ENCODE measurements at regions not wholly inside any gene's neighbourhood (a gene's known extent, or its start where the extent isn't known, plus 50 kb on each side); places are given as distances from the start of the nearest gene placed in this dataset.
"Not testable (repeated sequence)": the region's sequence is repeated elsewhere in the genome, so short reads cannot be mapped to it uniquely, and the experiment has no call there.

DNA sequence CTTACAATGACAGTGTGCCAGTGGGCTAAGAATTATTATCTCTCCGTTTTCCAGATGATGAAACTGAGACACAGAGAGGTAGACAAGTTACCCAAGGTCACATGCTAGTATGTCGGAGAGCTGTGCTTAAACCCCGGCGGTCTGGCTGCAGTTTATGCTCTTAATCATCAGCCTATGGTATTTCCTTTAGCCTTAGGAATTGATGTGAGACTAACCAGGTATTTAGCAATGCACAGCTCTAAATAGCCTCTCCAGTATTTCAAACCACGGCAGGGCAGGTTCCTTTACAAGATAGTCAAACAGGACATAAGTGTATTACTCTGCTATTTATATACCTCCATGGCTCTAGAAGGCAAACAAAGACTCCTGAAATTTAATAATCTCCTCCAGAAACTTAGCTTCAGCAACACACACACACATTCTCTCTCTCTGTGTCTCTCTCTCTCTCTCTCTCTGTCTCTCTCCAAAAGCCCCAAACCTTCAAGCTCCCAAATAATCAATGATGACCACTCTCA, 142.0 kb upstream of the ZNF217 start:
- Mint-ChIP-seq H3K27ac (no peak overlapping the region), H3K36me3 (ENCODE audit: insufficient read depth) (no peaks in the 10 kb centered on the region), H3K27me3 (no peaks in the 10 kb centered on the region), H3K4me1 (ENCODE audit: low read depth in 2 of 2) (peaks cover 20 to 22% of the 10 kb centered on the region in 2 donors), H3K4me3 (no peak overlapping the region), H3K9me3 (no peaks in the 10 kb centered on the region)
- ATAC-seq (replicated peaks): no peak
- no peak for DNase-seq

DNA sequence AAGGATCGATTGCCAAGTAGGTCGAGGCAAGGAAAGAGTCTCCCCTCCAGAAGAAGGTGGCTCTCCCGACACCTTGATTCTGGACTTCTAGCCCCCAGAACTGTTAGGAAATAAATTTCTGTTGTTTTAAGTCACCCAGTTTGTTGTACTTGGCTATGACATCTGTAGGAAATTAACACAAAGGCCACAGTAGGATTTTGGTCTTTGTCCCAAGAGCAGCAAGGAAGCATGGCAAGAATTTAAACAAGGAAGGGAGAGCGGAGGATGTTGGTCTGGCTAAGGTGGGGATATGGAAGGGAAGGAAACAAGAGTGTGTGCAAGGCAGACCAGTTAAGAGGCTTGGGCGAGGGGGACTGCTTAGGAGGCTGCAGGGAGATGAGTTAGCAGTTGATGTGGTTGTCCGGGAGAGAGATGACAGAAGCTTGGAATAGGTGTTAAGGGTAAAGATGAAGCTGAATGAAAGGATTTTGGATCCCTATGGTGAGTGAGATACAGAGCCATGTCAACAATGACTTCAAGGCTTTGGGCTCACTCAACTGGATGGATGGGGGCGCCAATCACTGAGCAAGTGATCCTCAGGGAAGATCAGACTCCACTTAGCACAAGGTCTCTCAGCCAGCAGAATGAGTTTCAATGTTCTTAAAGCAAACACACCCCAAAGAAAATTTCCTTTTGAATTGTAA, 140.5 kb upstream of the ZNF217 start:
- no peaks in the 10 kb centered on the region for H3K27me3 Mint-ChIP-seq
- H3K9me3 Mint-ChIP-seq: no peaks in the 10 kb centered on the region
- ATAC-seq (replicated peaks) (no peak), DNase-seq (no peak)
- no peak overlapping the region for H3K27ac Mint-ChIP-seq
- no peak overlapping the region for H3K4me3 Mint-ChIP-seq
- peaks cover 3% of the 10 kb centered on the region for H3K36me3 Mint-ChIP-seq (ENCODE audit: insufficient read depth)
- H3K4me1 Mint-ChIP-seq (ENCODE audit: low read depth in 2 of 2): peaks cover 15 to 18% of the 10 kb centered on the region in 2 donors

DNA sequence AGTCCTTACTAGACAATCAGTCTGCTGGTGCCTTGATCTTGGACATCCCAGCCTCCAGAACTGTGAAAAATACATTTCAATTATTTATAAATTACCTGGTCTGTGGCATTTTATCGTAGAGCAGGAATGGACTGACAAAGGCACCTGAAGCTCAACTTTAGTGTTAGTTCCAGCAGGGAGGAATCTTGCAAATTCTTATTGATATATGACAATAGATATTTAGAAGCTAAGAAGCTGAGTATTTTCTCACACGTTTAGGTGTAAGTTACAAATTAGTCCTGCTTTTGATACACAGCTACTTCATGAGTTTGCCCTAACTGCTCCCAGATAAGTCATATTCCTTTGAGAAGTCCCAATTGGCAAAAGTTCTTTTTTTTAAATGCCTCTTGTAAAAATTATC, 138.0 kb upstream of the ZNF217 start:
- DNase-seq: no peak
- H3K4me1 Mint-ChIP-seq (ENCODE audit: low read depth in 2 of 2): peaks cover 9 to 11% of the 10 kb centered on the region in 2 donors

DNA sequence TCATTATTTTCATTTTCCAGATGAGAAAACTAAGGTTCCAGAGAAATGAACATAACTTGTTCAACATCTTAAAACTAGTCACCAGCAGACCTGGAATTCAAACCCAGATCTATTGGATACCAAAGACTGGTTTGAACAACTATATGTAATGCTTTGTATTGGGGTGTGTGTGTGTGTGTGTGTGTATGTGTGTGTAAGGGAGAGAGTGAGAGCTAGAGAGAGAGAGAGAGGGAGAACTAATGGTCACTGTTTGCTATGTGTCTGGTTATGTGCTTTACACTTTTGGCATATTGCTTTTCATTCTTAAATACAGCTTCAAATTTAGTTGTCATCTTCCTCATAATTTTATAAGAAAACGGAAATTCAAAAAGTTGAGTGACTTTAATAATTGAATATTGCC, 134.7 kb upstream of the ZNF217 start:
- Mint-ChIP-seq H3K27me3 (no peaks in the 10 kb centered on the region), H3K4me1 (ENCODE audit: low read depth in 2 of 2) (peaks cover 4 to 5% of the 10 kb centered on the region in 2 donors), H3K27ac (peak overlapping the region in 1 of 2 donors; percentile 1), H3K9me3 (no peaks in the 10 kb centered on the region), H3K4me3 (no peak overlapping the region), H3K36me3 (ENCODE audit: insufficient read depth) (peaks cover 3% of the 10 kb centered on the region)
- ATAC-seq (replicated peaks): no peak
- no peak for DNase-seq

More for the DNA sequence above, 138.0 kb upstream of the ZNF217 start:
- Mint-ChIP-seq H3K9me3 (no peaks in the 10 kb centered on the region), H3K27me3 (no peaks in the 10 kb centered on the region), H3K4me3 (no peak overlapping the region), H3K36me3 (ENCODE audit: insufficient read depth) (peaks cover 3% of the 10 kb centered on the region), H3K27ac (no peak overlapping the region)
- no peak for ATAC-seq (replicated peaks)

DNA sequence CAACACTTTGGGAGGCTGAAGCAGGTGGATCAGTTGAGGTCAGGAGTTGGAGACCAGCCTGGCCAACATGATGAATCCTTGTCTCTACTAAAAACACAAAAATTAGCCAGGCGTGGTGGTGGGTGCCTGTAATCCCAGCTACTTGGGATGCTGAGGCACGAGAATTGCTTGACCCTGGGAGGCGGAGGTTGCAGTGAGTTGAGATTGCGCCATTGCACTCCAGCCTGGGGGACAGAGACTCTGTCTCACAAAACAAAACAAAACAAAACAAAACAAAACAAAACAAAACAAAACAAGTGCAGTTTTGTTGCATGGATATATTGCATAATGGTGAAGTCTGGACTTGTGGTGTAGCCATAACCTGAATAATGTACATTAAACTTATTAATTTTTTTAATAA, 133.6 kb upstream of the ZNF217 start:
- not testable (repeated sequence) for H3K4me3 Mint-ChIP-seq; ATAC-seq (replicated peaks); H3K9me3 Mint-ChIP-seq; H3K27me3 Mint-ChIP-seq; DNase-seq; H3K4me1 Mint-ChIP-seq (ENCODE audit: low read depth in 2 of 2); H3K36me3 Mint-ChIP-seq (ENCODE audit: insufficient read depth); H3K27ac Mint-ChIP-seq

DNA sequence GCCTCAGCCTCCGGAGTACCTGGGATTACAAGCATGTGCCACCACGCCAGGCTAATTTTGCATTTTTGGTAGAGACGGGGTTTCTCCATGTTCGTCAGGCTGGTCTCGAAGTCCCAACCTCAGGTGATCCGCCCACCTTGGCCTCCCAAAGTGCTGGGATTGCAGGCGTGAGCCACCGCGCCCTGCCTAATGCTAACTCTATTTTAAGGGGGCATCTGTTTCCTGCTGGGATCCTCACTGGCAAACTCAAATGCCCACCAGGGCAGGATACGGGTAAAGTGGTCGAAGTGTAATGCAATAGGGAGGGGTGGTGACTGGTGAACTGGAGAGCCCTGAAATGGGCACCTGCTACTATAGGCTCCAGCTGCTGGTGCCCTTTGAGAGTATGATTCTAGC, 131.9 kb upstream of the ZNF217 start:
- peaks cover 3% of the 10 kb centered on the region for H3K36me3 Mint-ChIP-seq (ENCODE audit: insufficient read depth)
- DNase-seq (no peak), ATAC-seq (replicated peaks) (no peak)
- H3K4me1 Mint-ChIP-seq (ENCODE audit: low read depth in 2 of 2): peaks cover 8 to 15% of the 10 kb centered on the region in 2 donors
- H3K4me3 Mint-ChIP-seq: no peak overlapping the region
- no peaks in the 10 kb centered on the region for H3K9me3 Mint-ChIP-seq
- no peaks in the 10 kb centered on the region for H3K27me3 Mint-ChIP-seq
- H3K27ac Mint-ChIP-seq: no peak overlapping the region

DNA sequence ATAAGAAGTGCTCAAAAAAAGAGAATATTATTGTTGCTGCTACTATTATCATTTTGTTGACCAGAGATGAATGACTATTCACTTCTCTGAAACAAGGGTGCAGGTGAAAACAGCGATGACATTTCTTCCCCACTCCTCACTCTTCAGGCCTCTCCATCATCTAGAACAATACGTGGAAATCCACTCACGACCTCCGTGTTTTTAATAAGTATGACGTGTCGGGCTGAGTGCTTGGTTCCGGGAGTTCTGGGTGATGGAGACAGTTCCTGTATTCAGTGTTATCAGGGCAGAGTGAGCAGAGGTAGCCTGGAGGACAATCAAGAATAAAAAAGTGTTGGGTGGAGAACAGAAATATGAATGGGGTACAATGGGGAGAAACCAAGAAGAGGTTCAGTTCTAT, 130.0 kb upstream of the ZNF217 start:
- no peak for DNase-seq
- H3K27ac Mint-ChIP-seq: peak overlapping the region in 1 of 2 donors; percentile 77

DNA sequence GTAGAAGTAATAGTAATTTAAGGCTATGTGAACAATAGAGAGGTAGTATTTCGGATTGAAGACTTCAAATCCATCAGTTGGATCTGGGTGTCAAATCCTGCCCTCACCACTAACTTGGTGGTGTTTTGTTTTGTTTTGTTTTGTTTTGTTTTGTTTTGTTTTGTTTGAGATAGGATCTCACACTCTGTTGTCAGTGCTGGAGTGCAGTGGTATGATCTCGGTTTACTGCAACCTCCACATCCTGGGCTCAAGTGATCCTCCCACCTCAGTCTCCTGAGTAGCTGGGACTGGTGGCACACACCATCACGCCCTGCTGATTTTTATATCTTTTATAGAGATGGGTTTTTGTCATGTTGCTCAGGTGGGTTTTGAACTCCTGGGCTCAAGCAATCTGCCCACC, 129.4 kb upstream of the ZNF217 start:
- Mint-ChIP-seq H3K36me3 (ENCODE audit: insufficient read depth) (no peaks in the 10 kb centered on the region), H3K9me3 (no peaks in the 10 kb centered on the region), H3K4me3 (no peak overlapping the region), H3K27ac (peak overlapping the region in 1 of 2 donors; percentile 77), H3K4me1 (ENCODE audit: low read depth in 2 of 2) (peaks cover 4 to 10% of the 10 kb centered on the region in 2 donors), H3K27me3 (no peaks in the 10 kb centered on the region)
- peak; percentile 29 for ATAC-seq (replicated peaks)
- no peak for DNase-seq

More for the DNA sequence above, 130.0 kb upstream of the ZNF217 start:
- Mint-ChIP-seq H3K4me3 (no peak overlapping the region), H3K4me1 (ENCODE audit: low read depth in 2 of 2) (peaks cover 4 to 10% of the 10 kb centered on the region in 2 donors), H3K27me3 (no peaks in the 10 kb centered on the region), H3K9me3 (no peaks in the 10 kb centered on the region), H3K36me3 (ENCODE audit: insufficient read depth) (no peaks in the 10 kb centered on the region)
- no peak for ATAC-seq (replicated peaks)

DNA sequence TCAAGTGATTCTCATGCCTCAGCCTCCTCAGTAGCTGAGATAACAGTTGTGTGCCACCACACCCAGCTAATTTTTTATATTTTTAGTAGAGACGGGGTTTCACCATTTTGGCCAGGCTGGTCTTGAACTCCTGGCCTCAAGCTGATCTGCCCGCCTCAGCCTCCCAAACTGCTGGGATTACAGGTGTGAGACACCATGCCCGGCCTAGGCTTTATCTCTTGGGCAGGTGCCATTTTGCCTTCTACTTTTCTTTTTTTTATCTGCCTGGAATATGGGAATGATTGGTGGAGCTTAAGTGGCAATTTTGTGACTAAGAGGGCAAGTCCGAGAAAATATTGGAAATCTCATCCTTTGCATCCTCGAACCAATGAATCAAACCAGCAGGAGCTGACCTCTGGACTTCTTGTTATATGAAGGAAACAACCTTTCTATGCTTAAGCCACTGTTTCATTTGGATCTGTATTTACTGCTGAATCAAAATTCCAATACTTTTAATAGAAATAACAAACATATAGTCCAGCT, 128.9 kb upstream of the ZNF217 start:
- H3K9me3 Mint-ChIP-seq: no peaks in the 10 kb centered on the region
- no peak overlapping the region for H3K4me3 Mint-ChIP-seq
- ATAC-seq (replicated peaks): no peak
- no peaks in the 10 kb centered on the region for H3K27me3 Mint-ChIP-seq
- peak overlapping the region in 1 of 2 donors; percentile 23 for H3K27ac Mint-ChIP-seq
- DNase-seq: no peak
- H3K4me1 Mint-ChIP-seq (ENCODE audit: low read depth in 2 of 2): peaks cover 4 to 10% of the 10 kb centered on the region in 2 donors
- H3K36me3 Mint-ChIP-seq (ENCODE audit: insufficient read depth): no peaks in the 10 kb centered on the region

DNA sequence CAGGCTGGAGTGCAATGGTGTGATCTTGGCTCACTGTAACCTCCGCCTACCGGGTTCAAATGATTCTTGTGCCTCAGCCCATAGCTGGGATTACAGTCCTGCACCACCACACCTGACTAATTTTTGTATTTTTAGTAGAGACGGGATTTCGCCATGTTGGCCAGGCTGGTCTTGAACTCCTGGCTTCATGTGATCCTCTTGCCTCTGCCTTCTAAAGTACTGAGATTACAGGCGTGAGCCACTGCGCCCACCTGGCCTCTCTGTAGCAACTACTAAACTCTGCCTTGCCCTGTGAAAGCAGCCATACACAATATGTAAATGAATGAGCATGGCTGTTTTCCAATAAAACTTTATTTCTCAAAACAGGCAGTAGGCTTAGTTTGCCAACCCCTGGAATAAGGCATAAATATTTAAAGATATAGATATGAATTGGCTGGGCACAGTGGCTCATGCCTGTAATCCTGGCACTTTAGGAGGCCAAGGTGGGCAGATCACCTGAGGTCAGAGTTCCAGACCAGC, 127.9 kb upstream of the ZNF217 start:
- not testable (repeated sequence) for H3K27me3 Mint-ChIP-seq; H3K9me3 Mint-ChIP-seq; ATAC-seq (replicated peaks); H3K4me1 Mint-ChIP-seq (ENCODE audit: low read depth in 2 of 2); DNase-seq; H3K36me3 Mint-ChIP-seq (ENCODE audit: insufficient read depth); H3K27ac Mint-ChIP-seq; H3K4me3 Mint-ChIP-seq

DNA sequence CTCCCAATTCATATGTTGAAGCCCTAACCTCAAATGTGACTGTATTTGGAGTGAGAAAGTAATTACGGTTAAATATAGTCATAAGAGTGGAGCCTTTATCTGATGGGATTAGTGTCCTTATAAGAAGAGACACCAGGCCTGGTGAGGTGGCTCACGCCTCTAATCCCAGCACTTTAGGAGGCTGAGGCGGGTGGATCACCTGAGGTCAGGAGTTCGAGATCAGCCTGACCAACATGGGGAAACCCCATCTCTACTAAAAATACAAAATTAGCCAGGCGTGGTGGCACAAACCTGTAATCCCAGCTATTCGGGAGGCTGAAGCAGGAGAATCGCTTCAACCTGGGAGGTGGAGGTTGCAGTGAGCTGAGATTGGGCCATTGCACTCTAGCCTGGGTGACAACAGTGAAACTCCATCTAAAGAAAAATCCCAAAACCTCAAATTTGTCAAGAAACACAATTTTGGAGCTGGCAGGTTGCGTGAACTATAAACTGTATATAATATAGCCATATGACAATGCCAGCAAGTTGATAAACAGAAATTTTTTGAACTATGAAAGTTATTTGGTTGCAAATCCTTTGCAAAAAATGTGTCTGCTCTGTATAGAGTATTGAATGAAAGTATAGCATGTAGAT, 125.6 kb upstream of the ZNF217 start:
- DNase-seq; ATAC-seq (replicated peaks); H3K9me3 Mint-ChIP-seq; H3K27me3 Mint-ChIP-seq; H3K36me3 Mint-ChIP-seq (ENCODE audit: insufficient read depth); H3K4me3 Mint-ChIP-seq; H3K27ac Mint-ChIP-seq: not testable (repeated sequence)
- H3K4me1 Mint-ChIP-seq (ENCODE audit: low read depth in 2 of 2): peaks cover 4 to 13% of the 10 kb centered on the region in 2 donors

DNA sequence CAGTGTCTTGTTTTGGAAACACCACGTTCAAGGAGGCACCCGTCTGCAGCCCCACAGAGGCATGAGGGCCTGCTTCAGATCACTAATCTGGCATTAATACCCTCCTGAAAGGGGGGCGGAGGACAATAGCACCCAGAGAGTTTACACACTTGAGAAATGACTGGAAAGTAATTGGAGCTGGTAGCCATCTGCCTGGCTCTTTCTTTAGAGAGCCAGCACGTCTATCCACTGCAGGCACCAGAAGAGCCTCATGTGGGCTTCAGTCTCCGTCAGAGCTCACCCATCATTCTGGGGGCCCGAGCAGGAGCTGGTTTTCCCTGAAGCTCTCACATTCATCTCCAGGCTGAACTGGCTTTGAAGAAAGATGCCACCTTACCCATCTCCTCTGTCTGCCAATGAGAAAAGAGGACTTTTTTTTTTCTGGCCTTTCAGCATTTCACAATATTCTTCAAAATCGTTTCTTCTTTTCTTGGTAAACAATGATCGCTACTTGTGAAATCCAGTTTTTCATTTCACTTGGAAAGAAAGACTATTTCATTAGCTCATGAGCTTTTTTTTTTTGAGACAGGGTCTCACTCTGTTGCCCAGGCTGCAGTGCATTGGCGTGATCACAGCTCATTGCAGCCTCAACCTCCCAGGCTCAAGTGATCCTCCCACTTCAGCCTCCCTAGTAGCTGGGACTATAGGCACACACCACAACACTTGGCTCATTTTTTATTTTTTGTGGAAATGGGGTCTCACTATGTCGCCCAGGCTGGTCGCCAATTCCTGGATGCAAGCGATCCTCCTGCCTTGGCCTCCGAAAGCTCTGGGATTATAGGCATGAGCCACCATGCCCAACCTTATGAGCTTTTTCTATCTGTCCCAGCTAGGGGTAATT, 124.7 kb upstream of the ZNF217 start:
- Mint-ChIP-seq H3K27me3 (no peaks in the 10 kb centered on the region), H3K9me3 (no peaks in the 10 kb centered on the region), H3K36me3 (ENCODE audit: insufficient read depth) (no peaks in the 10 kb centered on the region), H3K27ac (no peak overlapping the region), H3K4me1 (ENCODE audit: low read depth in 2 of 2) (peaks cover 4 to 13% of the 10 kb centered on the region in 2 donors), H3K4me3 (no peak overlapping the region)
- ATAC-seq (replicated peaks): no peak
- DNase-seq: no peak

DNA sequence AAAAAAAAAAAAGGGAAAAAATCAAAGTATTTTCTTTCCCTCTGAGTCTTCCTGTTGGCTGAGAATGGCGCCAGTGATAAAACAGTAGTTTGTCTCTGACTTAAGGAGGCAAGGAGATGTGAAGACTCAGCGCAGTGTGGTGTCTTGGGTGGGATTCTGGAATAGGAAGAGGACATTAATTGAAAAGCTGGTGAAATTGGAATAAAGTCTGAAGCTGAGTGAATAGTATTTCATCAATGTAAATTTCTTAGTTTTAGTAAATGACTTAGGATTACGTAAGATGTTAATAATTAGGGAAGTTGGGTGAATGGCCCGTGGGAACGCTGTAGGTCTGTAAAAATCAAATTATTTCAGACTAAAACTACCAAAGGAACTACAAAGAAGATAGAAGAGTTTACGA, 122.8 kb upstream of the ZNF217 start:
- Mint-ChIP-seq H3K4me3 (no peak overlapping the region), H3K9me3 (no peaks in the 10 kb centered on the region), H3K27me3 (no peaks in the 10 kb centered on the region), H3K27ac (no peak overlapping the region), H3K36me3 (ENCODE audit: insufficient read depth) (no peaks in the 10 kb centered on the region), H3K4me1 (ENCODE audit: low read depth in 2 of 2) (peaks cover 4 to 9% of the 10 kb centered on the region in 2 donors)
- ATAC-seq (replicated peaks) (no peak), DNase-seq (no peak)
